ENCODE measurements at regions not wholly inside any gene's neighbourhood (a gene's known extent, or its start where the extent isn't known, plus 50 kb on each side); places are given as distances from the start of the nearest gene placed in this dataset.

- no peak for DNase-seq
Measured at GRCh38 chrY:15415165-15415564, 890.8 kb downstream of the NLGN4Y start.

GRCh38 chrY:15418613-15419012 is 894.3 kb downstream of the NLGN4Y start:
- DNase-seq = no peak

- peak; percentile 24 for DNase-seq
Measured at GRCh38 chrY:15424665-15425132, 900.4 kb downstream of the NLGN4Y start.

DNA sequence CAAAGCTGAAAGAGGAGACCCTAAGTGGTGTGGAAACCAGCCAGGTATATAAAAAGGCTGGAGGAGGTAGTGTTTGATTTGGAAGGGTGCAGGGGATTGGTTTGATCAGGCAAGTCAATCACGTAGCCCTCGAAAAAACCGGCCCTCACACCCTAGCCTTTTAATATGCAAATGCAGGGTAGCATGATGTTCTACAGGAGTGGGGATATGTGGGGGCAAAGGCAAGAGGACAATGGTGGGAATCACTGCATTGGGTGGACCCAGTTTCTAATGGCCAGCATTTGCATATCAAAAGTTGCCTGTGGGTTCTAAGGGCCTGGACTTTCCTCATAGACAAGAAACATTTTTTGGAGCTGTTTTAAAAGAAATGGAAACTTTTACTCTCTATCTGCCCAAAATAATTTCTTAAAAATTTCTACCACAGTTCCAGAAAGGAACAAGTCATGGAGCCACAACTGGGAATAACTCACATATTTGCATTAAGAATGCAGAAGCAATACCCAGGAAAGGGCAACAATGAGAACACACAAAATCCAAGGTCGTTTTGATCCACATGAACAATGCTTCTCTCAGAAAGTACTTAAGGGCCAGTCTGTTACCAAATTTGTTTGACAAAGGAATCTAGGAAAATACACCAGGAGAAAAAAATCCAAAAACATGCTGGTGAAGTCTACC is 915.8 kb downstream of the NLGN4Y start:
- DNase-seq = no peak

DNA sequence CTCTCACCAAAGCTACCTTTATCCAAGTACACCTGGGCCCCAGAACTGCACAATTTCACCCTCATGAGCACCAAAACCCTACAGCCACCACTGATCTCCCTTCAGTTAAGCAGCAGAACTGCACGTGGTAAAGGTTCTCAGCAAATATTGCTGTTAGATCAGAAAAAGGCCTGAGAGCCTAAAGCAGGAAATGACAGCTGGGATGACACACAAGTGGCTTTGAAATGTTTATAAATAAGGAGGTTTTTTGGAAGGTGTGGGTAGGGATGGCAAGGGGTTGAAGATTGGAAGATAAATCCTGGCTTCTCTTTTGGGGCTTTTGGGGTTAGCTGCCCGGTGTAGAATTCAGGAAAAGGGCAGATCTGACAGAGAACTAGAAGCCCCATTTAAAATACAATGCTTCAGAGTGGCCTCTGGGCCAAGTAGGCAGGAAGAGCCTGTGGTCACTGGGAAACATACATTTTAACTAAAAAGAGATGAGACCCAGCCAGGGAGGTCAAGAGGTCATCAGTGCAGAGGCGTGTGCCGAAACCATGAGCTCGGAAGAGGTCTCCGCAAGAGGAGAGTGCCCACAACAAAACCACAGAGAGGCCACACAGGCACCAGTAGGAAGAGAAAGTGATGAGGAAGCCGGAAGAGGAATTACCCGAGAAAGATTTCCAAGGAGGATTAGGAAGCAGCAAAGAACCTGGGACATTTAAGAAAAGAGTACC is 916.5 kb downstream of the NLGN4Y start:
- DNase-seq = no peak

GRCh38 chrY:15441878-15442277 is 917.5 kb downstream of the NLGN4Y start:
- no peak for DNase-seq

GRCh38 chrY:15445871-15446270 is 921.5 kb downstream of the NLGN4Y start:
- DNase-seq = no peak

- no peak for DNase-seq
Measured at GRCh38 chrY:15446861-15447260, 922.5 kb downstream of the NLGN4Y start.

GRCh38 chrY:15447959-15448358 is 923.6 kb downstream of the NLGN4Y start:
- DNase-seq = no peak

- no peak for DNase-seq
Measured at GRCh38 chrY:15455133-15455937, 931.0 kb downstream of the NLGN4Y start.

- peak; percentile 10 for DNase-seq
Measured at GRCh38 chrY:15455980-15456469, 931.7 kb downstream of the NLGN4Y start.

DNA sequence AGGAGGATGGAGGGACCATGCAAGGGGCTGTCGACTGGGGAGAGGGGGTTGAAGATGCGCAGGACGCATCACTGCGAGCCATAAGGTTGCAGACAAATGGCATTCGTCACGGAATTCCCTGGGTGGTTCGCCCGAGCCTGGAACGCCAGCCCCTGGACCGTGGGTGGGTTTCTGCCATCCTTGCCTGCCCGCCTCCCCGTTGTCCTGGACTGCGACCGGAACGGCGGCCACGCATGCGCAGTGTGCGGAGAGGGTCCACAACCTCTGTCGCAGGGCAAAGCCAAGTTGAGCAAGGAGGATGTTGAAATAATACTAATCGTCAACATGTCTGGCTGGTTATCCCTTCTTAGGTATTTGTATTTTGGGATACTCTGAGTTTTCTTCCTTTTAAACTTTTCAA is 932.2 kb downstream of the NLGN4Y start:
- DNase-seq = no peak

GRCh38 chrY:15457682-15458081 is 933.4 kb downstream of the NLGN4Y start:
- no peak for DNase-seq

DNA sequence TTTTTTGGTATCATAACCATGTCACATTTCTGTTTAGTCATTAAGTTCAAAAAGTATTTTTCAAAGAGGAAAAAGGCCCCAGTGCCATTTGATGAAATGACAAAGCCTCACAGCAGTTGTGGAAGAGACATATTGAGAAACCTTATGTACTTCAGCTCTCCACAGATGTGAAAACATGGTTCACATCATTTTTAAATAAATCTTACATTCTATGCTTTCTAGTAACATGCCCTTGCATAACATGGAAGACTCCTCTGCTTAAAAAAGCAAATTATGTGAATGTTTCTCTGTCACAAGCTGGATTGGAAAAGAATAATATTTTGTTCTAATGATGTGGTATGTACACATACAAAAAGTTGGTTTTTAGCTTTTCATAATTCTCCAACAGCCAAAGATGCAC is 934.1 kb downstream of the NLGN4Y start:
- no peak for DNase-seq

DNA sequence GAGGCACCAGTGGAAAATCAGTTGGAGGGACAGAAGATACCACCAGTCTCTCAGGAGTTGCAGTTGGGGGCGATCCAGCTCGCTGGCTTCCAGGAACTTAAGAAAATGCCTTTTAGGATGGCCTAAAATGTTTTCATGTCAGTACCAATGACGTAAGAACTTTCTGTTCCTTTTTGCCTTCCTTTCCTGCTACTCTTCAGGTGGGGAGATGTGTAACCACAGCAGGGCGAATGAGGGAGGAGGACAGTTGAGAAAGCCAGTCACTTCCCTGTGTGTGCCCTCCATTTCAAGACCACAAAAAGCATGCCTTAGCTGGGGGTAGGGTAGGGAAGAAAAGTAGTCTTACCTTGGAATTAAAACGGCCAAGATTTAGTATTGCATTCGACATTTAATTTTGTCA is 941.6 kb downstream of the NLGN4Y start:
- no peak for DNase-seq

- DNase-seq = no peak
Measured at GRCh38 chrY:15466891-15467290, 942.6 kb downstream of the NLGN4Y start.

GRCh38 chrY:15468091-15468490 is 943.8 kb downstream of the NLGN4Y start:
- DNase-seq = no peak

- DNase-seq = no peak
Measured at GRCh38 chrY:15471371-15471770, 947.0 kb downstream of the NLGN4Y start.

- no peak for DNase-seq
Measured at GRCh38 chrY:15478348-15478963, 954.1 kb downstream of the NLGN4Y start.

DNA sequence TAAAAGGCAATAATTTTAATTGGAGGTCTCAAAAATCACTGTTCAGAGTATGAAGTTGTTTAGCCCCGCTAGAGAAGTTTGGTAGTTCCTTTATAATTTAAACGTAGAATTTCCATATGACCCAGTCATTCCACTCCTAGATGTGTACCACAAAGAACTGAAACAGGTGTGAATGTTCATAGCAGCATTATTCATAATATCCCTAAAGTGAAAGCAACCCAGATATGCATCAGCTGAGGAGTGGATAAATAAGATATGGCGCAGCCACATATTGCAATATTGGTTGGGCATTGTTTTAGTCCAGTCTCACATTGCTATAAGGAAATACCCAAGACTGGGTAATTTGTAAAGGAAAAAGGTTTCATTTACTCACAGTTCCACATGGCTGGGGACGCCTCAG is 976.2 kb downstream of the NLGN4Y start:
- DNase-seq = no peak

GRCh38 chrY:15501181-15501580 is 976.9 kb downstream of the NLGN4Y start:
- no peak for DNase-seq

GRCh38 chrY:15510288-15510687 is 986.0 kb downstream of the NLGN4Y start:
- no peak for DNase-seq

Data from hematopoietic multipotent progenitor cell treated with erythropoietin and hydrocortisone succinate and interleukin-3 and kit ligand, for 8 days (in vitro differentiated cells).